GM21825 (cell line): ENCODE measurements at regions not wholly inside any gene's neighbourhood (a gene's known extent, or its start where the extent isn't known, plus 50 kb on each side); places are given as distances from the start of the nearest gene placed in this dataset.
"Not testable (repeated sequence)": the region's sequence is repeated elsewhere in the genome, so short reads cannot be mapped to it uniquely, and the experiment has no call there.

Experiments used
- ATAC-seq: cut with Tn5 transposase; IDR thresholded peaks from one replicate; pipeline ENCODE4 v1.9.1; 2021; ENCODE audit warnings: mild to moderate bottlenecking, moderate library complexity; ENCODE audit not compliant: unreplicated experiment

- not testable (repeated sequence) for ATAC-seq
Measured at GRCh38 chr1:120465900-120466299, 51.1 kb downstream of the NBPF8 start.

GRCh38 chr1:120477663-120478062 lies 62.8 kb downstream of the NBPF8 start:
- not testable (repeated sequence) for ATAC-seq

GRCh38 chr1:120478400-120478799 lies 63.6 kb downstream of the NBPF8 start:
- ATAC-seq, result not testable (repeated sequence)

GRCh38 chr1:120487542-120487941 lies 72.7 kb downstream of the NBPF8 start:
- ATAC-seq, result not testable (repeated sequence)

GRCh38 chr1:120489217-120489616 lies 74.4 kb downstream of the NBPF8 start:
- ATAC-seq, result not testable (repeated sequence)

- ATAC-seq, result not testable (repeated sequence)
Measured at GRCh38 chr1:120497145-120497544, 82.3 kb downstream of the NBPF8 start.

- ATAC-seq, result not testable (repeated sequence)
Measured at GRCh38 chr1:120503284-120503683, 88.4 kb downstream of the NBPF8 start.

- ATAC-seq, result not testable (repeated sequence)
Measured at GRCh38 chr1:120506352-120506751, 91.5 kb downstream of the NBPF8 start.

GRCh38 chr1:120508351-120508750 lies 93.5 kb downstream of the NBPF8 start:
- ATAC-seq, result not testable (repeated sequence)

GRCh38 chr1:120509258-120509657 lies 94.4 kb downstream of the NBPF8 start:
- not testable (repeated sequence) for ATAC-seq

GRCh38 chr1:120513099-120513498 lies 98.3 kb downstream of the NBPF8 start:
- not testable (repeated sequence) for ATAC-seq

- not testable (repeated sequence) for ATAC-seq
Measured at GRCh38 chr1:120513531-120513930, 98.7 kb downstream of the NBPF8 start.

GRCh38 chr1:120519196-120519595 lies 104.4 kb downstream of the NBPF8 start:
- ATAC-seq, result not testable (repeated sequence)

- ATAC-seq, result not testable (repeated sequence)
Measured at GRCh38 chr1:120524416-120524815, 109.6 kb downstream of the NBPF8 start.

GRCh38 chr1:120525386-120525785 lies 110.6 kb downstream of the NBPF8 start:
- not testable (repeated sequence) for ATAC-seq

- not testable (repeated sequence) for ATAC-seq
Measured at GRCh38 chr1:120529475-120530089, 114.7 kb downstream of the NBPF8 start.

- ATAC-seq, result not testable (repeated sequence)
Measured at GRCh38 chr1:120531455-120531854, 116.6 kb downstream of the NBPF8 start.

GRCh38 chr1:120534361-120535047 lies 119.7 kb downstream of the NBPF8 start:
- peak; percentile 76 for ATAC-seq

- peak; percentile 48 for ATAC-seq
Measured at GRCh38 chr1:120535052-120535451, 120.2 kb downstream of the NBPF8 start.

- ATAC-seq, result not testable (repeated sequence)
Measured at GRCh38 chr1:120541394-120541793, 126.6 kb downstream of the NBPF8 start.

- not testable (repeated sequence) for ATAC-seq
Measured at GRCh38 chr1:120542365-120542764, 127.5 kb downstream of the NBPF8 start.

- ATAC-seq, result not testable (repeated sequence)
Measured at GRCh38 chr1:120542940-120543339, 128.1 kb downstream of the NBPF8 start.
